Left renal pelvis (tissue), 4 donors: ENCODE measurements at regions not wholly inside any gene's neighbourhood (a gene's known extent, or its start where the extent isn't known, plus 50 kb on each side); places are given as distances from the start of the nearest gene placed in this dataset.
A peak's percentile ranks its signal among the peaks of the same experiment; 100 is the strongest.
"Not testable (repeated sequence)": the region's sequence is repeated elsewhere in the genome, so short reads cannot be mapped to it uniquely, and the experiment has no call there.

Experiments
- DNase-seq, 4 donors: peaks; one replicate each; pipeline ENCODE4 v3.0.0-alpha.2; 2013; ENCODE audit warnings: low read depth in 4 of 4, low spot score in 3 of 4

GRCh38 chr5:68070591-68071281 is 144.8 kb upstream of the PIK3R1 start:
- no peak for DNase-seq

GRCh38 chr5:68067976-68068603 is 147.5 kb upstream of the PIK3R1 start:
- DNase-seq, result no peak

- DNase-seq, result no peak
These were observed 148.3 kb upstream of the PIK3R1 start for GRCh38 chr5:68067291-68067690.

GRCh38 chr5:68066277-68066955 is 149.1 kb upstream of the PIK3R1 start:
- DNase-seq, result no peak

GRCh38 chr5:68065321-68065720 is 150.2 kb upstream of the PIK3R1 start:
- DNase-seq, result not testable (repeated sequence)

- no peak for DNase-seq
These were observed 155.2 kb upstream of the PIK3R1 start for GRCh38 chr5:68060382-68060781.

- DNase-seq, result no peak
These were observed 158.4 kb upstream of the PIK3R1 start for GRCh38 chr5:68057191-68057590.

GRCh38 chr5:68055686-68056085 is 159.9 kb upstream of the PIK3R1 start:
- DNase-seq, result no peak

GRCh38 chr5:68054638-68055037 is 160.9 kb upstream of the PIK3R1 start:
- DNase-seq, result no peak

GRCh38 chr5:68053202-68053601 is 162.4 kb upstream of the PIK3R1 start:
- DNase-seq, result no peak

- no peak for DNase-seq
These were observed 166.4 kb upstream of the PIK3R1 start for GRCh38 chr5:68049053-68049713.

- no peak for DNase-seq
These were observed 167.0 kb upstream of the PIK3R1 start for GRCh38 chr5:68048516-68048915.

- not testable (repeated sequence) for DNase-seq
These were observed 167.5 kb upstream of the PIK3R1 start for GRCh38 chr5:68048054-68048453.

- DNase-seq, result no peak
These were observed 168.5 kb upstream of the PIK3R1 start for GRCh38 chr5:68047035-68047434.

- no peak for DNase-seq
These were observed 169.1 kb upstream of the PIK3R1 start for GRCh38 chr5:68046445-68046844.

GRCh38 chr5:68041293-68041692 is 174.3 kb upstream of the PIK3R1 start:
- no peak for DNase-seq

- DNase-seq, result no peak
These were observed 178.0 kb upstream of the PIK3R1 start for GRCh38 chr5:68037546-68037945.

GRCh38 chr5:68033961-68034571 is 181.5 kb upstream of the PIK3R1 start:
- peak in 1 of 4 donors; percentile 16 for DNase-seq

GRCh38 chr5:68033029-68033428 is 182.5 kb upstream of the PIK3R1 start:
- no peak for DNase-seq

- DNase-seq, result no peak
These were observed 183.3 kb upstream of the PIK3R1 start for GRCh38 chr5:68032216-68032762.
